Prostate gland (tissue), 2 donors: ENCODE measurements at regions not wholly inside any gene's neighbourhood (a gene's known extent, or its start where the extent isn't known, plus 50 kb on each side); places are given as distances from the start of the nearest gene placed in this dataset.

Experiments
- POLR2A ChIP-seq: fragments of 450-650 bp; IDR thresholded peaks from one replicate; pipeline ENCODE4 v1.6.1; 2016; ENCODE audit warnings: antibody characterized with exemption, mild to moderate bottlenecking
- POLR2AphosphoS5 ChIP-seq: sonication (generic); formaldehyde crosslinking; IDR thresholded peaks from one replicate; pipeline ENCODE4 v1.6.1; 2017; ENCODE audit warnings: antibody characterized with exemption
- TF ChIP-seq, protein P1 (sequence below), 4 experiments: fragments of 200-600 bp in 2 of 4; fragments of 450-650 bp in 2 of 4; sonication (generic) in 2 of 4; IDR thresholded peaks; 1 replicate in 3 of 4; 2 replicates in 1 of 4; pipeline ENCODE4 v1.5.1; 2016 to 2019; ENCODE audit warnings: antibody characterized with exemption in 4 of 4, mild to moderate bottlenecking in 2 of 4, moderate library complexity in 2 of 4

DNA sequence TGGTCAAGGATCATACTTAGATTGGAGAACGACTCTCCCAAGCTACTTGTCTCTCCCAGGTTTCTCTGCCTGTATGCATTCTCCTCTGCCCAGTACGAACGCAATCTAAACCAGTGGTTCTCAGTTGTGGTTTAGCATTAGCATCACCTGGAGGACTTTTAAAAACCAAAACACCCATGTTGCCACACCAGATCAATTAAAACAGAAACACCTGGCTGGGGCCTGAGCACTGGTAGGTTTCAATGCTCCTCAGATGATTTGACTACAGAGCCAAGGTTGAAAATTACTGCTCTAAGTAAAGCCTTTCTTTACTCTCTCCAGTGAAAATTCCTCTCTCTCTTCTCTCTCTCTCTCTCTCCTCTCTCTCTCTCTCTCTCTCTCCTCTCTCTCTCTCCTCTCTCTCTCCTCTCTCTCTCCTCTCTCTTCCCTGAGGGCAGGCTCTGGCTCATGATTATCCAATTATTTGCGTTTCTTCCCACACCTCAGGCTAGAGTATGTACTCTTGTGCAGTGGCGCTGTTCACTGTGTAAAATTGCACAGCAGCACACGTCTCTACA lies 153.7 kb upstream of the FGF13 start:
- TF ChIP-seq, protein P1, sequence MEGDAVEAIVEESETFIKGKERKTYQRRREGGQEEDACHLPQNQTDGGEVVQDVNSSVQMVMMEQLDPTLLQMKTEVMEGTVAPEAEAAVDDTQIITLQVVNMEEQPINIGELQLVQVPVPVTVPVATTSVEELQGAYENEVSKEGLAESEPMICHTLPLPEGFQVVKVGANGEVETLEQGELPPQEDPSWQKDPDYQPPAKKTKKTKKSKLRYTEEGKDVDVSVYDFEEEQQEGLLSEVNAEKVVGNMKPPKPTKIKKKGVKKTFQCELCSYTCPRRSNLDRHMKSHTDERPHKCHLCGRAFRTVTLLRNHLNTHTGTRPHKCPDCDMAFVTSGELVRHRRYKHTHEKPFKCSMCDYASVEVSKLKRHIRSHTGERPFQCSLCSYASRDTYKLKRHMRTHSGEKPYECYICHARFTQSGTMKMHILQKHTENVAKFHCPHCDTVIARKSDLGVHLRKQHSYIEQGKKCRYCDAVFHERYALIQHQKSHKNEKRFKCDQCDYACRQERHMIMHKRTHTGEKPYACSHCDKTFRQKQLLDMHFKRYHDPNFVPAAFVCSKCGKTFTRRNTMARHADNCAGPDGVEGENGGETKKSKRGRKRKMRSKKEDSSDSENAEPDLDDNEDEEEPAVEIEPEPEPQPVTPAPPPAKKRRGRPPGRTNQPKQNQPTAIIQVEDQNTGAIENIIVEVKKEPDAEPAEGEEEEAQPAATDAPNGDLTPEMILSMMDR (IDR thresholded peaks at IDR 0.05) = no peak
- TF ChIP-seq POLR2A (no peak), POLR2AphosphoS5 (no peak)
